ENCODE measurements at regions not wholly inside any gene's neighbourhood (a gene's known extent, or its start where the extent isn't known, plus 50 kb on each side); places are given as distances from the start of the nearest gene placed in this dataset.
"Not testable (repeated sequence)": the region's sequence is repeated elsewhere in the genome, so short reads cannot be mapped to it uniquely, and the experiment has no call there.

DNA sequence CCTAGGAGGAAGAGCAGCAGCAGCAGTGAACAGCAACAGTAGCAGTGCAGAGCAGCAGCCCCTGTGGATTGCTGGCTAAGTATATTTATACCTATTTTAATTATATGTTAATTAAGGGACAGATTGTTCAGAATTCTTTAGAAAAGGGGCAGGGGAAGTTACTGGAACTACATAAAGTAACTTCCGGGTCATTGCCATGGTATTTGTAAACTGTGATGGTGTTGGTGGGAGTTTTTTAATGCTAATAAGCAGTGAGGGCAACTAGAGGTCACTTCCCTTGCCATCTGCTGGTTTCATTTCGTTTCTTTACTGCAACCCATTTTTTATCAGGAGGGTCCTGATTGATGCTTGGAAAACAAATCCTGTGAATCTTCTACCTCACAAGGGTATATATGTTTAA, 229.8 kb upstream of the PODXL start:
- no peak for DNase-seq

DNA sequence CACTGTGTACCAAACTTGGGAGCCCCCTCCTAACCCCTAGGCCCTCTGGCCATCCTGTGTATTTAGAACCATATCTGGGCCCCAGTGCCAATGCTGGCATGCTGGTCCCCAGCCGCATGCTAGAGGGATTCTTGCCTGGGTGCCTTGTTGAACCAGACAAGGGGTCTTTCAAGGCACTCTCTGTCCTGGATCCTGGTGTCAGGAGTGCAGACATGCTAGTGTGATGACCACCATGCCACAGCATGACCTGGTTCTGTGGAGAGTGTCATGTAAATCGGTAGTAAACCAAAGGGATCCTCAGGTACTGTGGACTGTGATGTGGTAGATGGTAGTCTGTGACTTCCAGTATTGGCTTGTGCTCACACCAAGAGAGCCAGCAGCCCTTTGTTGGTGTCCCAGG, 222.2 kb upstream of the PODXL start:
- DNase-seq = no peak

DNA sequence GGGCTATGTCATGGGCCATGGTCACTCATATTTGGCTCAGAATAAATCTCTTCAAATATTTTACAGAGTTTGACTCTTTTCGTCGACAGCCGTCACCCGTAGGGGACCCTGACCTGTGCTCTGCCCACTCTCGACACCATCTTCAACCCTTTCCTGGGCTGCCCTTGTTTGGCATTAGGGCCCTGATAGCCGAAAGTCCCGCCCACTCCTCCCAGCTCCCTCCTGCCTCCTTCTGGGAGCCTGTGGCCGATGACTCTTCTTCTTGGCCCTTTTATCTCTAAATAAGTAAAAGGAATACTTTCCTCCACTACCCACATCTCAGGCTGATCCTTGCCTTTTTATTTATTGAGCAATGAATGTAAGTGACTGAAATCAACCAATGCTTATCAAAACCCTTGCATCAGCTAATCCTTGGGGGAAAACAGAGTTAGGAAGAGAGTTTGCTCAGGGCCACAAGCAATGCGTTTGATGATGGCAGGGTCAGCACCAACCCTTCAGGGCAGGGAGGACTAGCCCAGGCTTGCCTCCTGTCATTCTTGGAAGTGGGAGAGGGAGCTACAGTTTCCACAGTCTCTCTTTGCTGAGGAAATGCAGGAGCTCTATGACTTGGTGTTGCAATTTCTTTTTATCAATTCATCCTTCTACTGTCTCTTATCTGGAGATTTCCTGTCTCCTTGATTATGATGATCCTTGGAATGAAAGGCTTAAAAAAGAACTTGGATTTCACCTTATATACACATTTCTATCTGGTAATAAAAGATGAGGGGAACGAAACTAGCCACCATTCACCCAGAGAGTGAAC, 218.2 kb upstream of the PODXL start:
- no peak for DNase-seq

DNA sequence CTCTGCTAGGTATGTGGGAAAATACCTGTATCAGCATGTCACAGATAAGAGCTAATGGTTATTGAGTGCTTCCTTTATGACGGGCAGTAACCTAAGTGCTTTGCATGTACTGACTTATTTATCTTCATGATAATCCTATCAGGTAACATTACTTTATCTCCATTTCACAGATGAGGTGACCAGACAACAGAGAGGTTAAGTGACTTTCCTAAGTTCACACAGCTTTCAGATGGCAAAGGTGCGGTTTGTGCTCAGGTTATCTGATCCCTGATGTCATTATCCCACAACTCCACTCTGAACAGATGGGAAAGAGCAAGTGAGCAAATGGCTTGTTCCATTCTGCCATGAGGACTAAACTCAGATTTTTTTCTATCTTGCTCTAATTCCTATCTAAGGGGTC, 217.0 kb upstream of the PODXL start:
- DNase-seq = no peak

DNA sequence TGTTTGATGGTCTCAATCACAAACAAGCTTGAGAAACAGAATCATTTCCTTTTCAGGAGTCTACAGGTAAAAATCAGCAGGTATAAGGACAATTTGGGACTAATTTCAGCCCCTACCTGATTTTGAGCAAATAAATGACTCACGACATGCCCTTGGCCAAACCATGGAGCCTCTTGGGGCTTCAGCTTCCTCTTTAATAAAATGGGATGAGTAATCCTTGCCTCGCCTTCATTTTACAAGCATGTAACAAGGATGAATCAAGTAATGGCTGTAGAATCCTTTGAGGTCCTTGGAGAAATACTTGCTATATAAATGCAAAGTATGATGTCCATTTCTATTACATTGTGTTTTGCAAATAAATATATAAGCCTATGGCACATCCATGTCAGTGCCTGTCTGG, 212.8 kb upstream of the PODXL start:
- no peak for DNase-seq

DNA sequence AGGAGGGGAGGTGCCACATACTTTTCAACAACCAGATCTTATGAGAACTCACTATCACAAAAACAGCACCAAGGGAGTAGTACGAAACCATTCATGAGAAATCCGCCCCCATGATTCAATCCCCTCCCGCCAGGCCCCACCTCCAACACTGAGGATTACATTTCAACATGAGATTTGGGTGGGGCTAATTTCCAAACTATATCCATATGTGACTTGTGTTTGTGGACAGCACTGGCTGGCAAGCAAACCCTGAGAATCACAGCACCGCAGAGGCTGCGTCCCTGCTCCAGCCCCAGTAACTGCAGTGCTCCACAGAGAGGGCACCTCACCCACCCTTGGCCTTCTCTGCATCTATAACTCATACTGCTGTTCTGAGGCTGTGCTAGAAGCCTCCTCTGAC, 211.2 kb upstream of the PODXL start:
- no peak for DNase-seq

DNA sequence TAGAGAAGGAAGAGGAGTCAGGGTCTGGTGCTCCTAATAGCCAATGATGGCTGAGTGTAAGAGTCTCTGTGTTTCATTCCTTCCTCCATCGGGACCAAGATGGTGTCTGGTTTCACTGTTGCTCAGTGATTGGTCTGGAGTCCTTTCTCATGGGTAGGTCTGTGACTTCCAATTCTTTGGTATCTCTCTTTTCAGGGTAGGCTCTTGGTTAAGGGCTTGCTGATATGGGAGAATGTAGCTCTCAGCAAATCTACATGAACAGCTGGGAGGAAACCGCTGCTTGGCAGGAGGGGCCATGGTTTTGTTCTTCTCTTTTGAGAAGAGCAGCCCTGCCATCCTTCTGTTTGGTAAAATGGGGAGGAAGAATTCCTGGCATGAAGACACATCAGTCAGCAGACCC, 209.1 kb upstream of the PODXL start:
- no peak for DNase-seq

GRCh38 chr7:131764143-131764775, 207.8 kb upstream of the PODXL start:
- no peak for DNase-seq

DNA sequence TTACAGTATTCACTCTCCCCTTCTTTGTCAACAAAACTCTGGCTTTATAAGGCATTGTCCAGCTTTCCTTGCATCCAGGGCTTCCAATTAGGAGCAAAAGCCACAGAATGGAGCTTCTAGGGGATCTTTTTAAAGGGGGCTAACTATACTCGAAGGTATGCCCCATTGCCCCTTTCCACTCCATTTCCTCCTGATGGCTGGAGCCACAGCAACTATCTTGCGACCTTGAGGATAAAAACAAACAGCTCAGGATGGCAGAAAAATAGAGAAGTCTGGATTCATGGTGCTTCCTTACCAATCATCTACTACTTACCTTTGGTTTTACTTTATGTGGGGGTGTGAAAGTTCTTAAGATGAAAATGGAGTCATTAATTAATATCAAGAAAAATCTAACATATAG, 206.3 kb upstream of the PODXL start:
- no peak for DNase-seq

DNA sequence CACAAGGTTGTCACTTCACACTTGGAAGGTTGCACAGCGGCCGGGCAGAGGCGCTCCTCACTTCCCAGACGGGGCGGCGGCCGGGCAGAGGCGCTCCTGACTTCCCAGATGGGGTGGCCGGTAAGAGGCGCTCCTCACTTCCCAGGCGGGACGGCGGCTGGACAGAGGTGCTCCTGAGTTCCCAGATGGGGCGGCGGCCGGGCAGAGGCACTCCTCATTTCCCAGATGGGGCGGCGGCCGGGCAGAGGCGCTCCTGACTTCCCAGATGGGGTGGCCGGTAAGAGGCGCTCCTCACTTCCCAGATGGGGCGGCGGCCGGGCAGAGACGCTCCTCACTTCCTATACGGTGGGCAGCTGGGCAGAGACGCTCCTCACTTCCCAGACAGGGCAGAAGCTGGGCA, 199.4 kb upstream of the PODXL start:
- not testable (repeated sequence) for DNase-seq

GRCh38 chr7:131753620-131754222, 197.3 kb upstream of the PODXL start:
- DNase-seq = no peak

- no peak for DNase-seq
These were observed 191.3 kb upstream of the PODXL start for GRCh38 chr7:131747658-131748232.

DNA sequence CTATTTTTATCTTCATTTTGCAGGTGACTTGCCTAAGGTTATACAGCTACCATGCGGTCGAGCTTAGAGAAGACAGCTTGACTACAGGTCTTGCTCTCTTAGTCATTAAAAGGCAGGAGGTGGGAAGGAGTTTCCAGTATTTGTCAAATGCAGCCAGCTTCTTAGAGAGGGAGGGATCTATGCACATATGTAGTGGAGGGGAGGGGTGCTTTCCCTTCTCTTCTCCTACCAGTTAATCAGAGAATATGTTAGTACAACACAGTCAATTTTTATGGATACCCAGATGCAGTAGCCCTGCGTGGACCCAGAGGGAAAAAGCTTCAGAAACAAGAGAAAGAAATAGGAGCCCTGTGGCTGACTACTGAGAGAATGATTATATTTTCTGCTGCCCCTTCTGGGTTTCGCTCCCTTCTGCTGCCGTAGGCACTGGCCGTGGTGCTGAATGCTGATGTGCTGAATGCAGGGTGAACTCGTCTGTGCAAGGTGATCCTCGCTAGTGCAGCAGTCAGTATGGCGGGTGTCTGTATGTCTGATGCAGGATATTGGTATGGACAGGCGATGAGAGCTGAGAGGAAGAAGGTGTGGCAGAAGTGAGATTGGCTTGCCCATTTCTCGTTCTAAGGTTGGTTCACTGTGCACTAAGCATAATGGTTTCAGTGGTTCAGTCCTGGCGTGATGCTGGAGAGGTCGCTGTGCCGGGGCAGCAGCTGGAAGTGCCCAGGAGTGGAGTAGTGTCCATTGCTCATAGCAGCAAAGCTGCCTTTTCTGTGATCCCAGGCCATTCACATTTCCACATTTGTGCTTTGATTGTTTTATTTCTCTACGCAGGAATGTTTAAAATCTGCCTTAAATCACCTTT, 189.2 kb upstream of the PODXL start:
- DNase-seq = no peak

DNA sequence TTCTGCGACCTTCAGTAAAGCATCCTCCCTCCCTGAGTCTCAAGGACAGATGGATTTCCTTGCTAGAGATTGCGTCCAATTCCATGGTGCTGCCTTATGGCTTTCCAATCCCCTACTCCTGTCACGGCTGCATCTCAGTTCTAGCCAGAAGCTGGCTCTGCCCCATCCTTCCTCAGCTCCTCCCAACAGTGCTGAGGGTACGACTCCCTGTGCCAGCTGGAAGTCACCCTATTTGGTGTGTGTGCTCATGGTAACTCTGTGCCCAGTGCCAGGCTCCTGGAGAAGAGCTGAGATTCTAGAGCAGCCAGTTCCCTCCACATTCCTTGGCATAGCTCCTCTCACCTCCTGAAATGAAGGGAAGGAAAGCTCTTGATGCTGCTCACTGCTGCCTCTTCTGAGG, 185.0 kb upstream of the PODXL start:
- no peak for DNase-seq

- no peak for DNase-seq
These were observed 181.5 kb upstream of the PODXL start for GRCh38 chr7:131737746-131738465.

- DNase-seq = no peak
These were observed 178.7 kb upstream of the PODXL start for GRCh38 chr7:131735101-131735500.

GRCh38 chr7:131733604-131734003, 177.2 kb upstream of the PODXL start:
- no peak for DNase-seq

DNA sequence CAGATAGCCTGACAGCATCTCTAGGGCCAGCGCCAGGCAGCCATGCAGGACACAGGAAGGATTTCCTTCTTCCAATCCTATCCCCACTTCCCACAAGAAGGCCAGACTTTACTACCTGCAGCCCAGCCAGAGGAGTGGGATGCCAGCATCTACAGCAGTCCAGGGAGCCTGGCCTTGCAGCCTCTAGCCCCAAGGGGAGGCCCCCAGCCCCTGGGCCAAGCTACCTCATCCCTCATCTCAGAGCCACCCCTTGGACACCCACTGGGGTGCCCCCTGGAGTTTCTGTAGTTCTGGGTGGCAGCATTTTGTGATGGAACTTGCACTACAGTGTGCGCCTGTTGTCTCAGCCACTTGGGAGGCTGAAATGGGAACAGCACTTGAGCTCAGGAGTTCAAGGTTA, 170.8 kb upstream of the PODXL start:
- no peak for DNase-seq

- DNase-seq = no peak
These were observed 170.3 kb upstream of the PODXL start for GRCh38 chr7:131726686-131727085.

- DNase-seq = no peak
These were observed 169.6 kb upstream of the PODXL start for GRCh38 chr7:131726031-131726430.

GRCh38 chr7:131724776-131725345, 168.4 kb upstream of the PODXL start:
- DNase-seq = no peak

- DNase-seq = no peak
These were observed 167.5 kb upstream of the PODXL start for GRCh38 chr7:131723926-131724325.

All from CD4-positive, alpha-beta T cell treated with Interferon gamma for 1 hour (primary cell).